ENCODE measurements at regions not wholly inside any gene's neighbourhood (a gene's known extent, or its start where the extent isn't known, plus 50 kb on each side); places are given as distances from the start of the nearest gene placed in this dataset.

DNA sequence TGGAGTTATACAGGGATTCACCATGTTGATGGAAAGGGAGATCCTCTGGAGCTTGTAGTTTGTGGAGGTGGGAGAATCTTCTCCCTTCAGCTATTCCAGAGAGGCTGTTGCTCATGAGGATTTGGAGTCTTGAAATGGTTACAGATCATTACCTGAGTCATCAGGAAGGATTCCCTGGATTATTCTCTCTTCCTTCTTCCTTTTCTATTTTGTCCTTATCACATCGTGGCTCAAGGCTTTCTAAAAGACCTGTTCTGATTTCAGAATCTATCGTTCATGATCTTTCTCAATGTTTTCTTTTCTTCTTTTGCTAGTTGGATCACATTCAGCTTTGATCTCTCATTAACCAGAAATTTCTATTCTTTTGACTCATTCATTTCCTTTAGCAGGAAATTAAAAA, 196.0 kb downstream of the KLF5 start:
- Mint-ChIP-seq H3K9me3 (ENCODE audit: unreplicated experiment) (peaks cover 27% of the 10 kb centered on the region), H3K27me3 (ENCODE audit: insufficient read depth, unreplicated experiment) (no peaks in the 10 kb centered on the region), H3K27ac (ENCODE audit: unreplicated experiment) (no peak overlapping the region), H3K36me3 (ENCODE audit: insufficient read depth, unreplicated experiment) (no peaks in the 10 kb centered on the region), H3K4me3 (ENCODE audit: unreplicated experiment) (no peak overlapping the region), H3K4me1 (ENCODE audit: low read depth, unreplicated experiment) (peaks cover 31% of the 10 kb centered on the region)
- no peaks in the 10 kb centered on the region for H3K27me3 ChIP-seq (replicated peaks; ENCODE audit: control insufficient read depth, insufficient read depth, low read length)
- intact Hi-C loops (cut with micrococcal nuclease; ENCODE audit: unreplicated experiment): no loop called here
- no peak for DNase-seq
- H3K4me1 ChIP-seq: peaks cover 23% of the 10 kb centered on the region
- CTCF ChIA-PET: no interaction called here
- H3K36me3 ChIP-seq (ENCODE audit: control insufficient read depth, insufficient read depth, low read length): no peaks in the 10 kb centered on the region
- H3K4me3 ChIP-seq (ENCODE audit: low read depth, low read length): no peak overlapping the region
- H3K9me3 ChIP-seq: no peaks in the 10 kb centered on the region
- no TSS peak for BruUV-seq (replicated peaks)
- POLR2A ChIA-PET: no interaction called here
- TF ChIP-seq, protein P1, sequence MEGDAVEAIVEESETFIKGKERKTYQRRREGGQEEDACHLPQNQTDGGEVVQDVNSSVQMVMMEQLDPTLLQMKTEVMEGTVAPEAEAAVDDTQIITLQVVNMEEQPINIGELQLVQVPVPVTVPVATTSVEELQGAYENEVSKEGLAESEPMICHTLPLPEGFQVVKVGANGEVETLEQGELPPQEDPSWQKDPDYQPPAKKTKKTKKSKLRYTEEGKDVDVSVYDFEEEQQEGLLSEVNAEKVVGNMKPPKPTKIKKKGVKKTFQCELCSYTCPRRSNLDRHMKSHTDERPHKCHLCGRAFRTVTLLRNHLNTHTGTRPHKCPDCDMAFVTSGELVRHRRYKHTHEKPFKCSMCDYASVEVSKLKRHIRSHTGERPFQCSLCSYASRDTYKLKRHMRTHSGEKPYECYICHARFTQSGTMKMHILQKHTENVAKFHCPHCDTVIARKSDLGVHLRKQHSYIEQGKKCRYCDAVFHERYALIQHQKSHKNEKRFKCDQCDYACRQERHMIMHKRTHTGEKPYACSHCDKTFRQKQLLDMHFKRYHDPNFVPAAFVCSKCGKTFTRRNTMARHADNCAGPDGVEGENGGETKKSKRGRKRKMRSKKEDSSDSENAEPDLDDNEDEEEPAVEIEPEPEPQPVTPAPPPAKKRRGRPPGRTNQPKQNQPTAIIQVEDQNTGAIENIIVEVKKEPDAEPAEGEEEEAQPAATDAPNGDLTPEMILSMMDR (IDR thresholded peaks at IDR 0.05; ENCODE audit: insufficient read depth in 1 of 2, low read depth in 1 of 2, low read length in 1 of 2, severe bottlenecking in 1 of 2, unreplicated experiment in 1 of 2): no peak

DNA sequence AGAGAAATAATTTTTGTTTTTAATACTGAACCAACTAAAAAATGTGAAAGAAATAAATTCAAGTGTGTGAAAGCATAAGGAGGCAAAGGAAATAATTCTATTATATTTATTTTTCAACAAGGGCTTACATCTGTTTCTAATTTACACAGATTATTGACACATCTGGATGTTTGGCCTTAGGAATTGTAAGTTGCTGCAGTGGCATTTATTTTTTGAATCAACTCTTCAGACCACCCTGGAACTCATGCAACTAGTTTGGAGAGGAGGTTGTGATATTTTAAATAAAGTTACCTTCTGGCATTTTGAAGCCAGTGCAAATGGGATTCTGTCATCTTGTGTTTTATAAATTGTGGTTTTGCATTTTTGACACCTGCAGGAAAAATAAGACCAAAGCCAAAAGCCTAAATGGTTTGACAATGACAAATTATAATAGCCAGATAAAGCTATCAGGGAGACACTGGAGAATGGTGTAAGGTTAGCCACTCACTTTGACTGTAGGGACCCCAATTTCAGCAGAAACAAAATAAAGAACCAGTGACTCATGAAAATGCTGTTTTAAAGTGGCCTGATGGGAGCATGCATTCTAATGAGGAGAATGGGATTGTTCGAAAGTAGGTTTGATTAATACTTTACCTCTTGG, 192.9 kb downstream of the KLF5 start:
- H3K9me3 ChIP-seq: no peaks in the 10 kb centered on the region
- H3K27me3 ChIP-seq (replicated peaks; ENCODE audit: control insufficient read depth, insufficient read depth, low read length): no peaks in the 10 kb centered on the region
- no peak overlapping the region for H3K4me3 ChIP-seq (ENCODE audit: low read depth, low read length)
- no peak for DNase-seq
- no peaks in the 10 kb centered on the region for H3K27me3 Mint-ChIP-seq (ENCODE audit: insufficient read depth, unreplicated experiment)
- CTCF ChIA-PET: no interaction called here
- no TSS peak for BruUV-seq (replicated peaks)
- peaks cover 45% of the 10 kb centered on the region for H3K4me1 Mint-ChIP-seq (ENCODE audit: low read depth, unreplicated experiment)
- peaks cover 44% of the 10 kb centered on the region for H3K4me1 ChIP-seq
- TF ChIP-seq, protein P1 (IDR thresholded peaks at IDR 0.05; ENCODE audit: insufficient read depth in 1 of 2, low read depth in 1 of 2, low read length in 1 of 2, severe bottlenecking in 1 of 2, unreplicated experiment in 1 of 2): no peak
- H3K36me3 ChIP-seq (ENCODE audit: control insufficient read depth, insufficient read depth, low read length): no peaks in the 10 kb centered on the region
- no peak overlapping the region for H3K4me3 Mint-ChIP-seq (ENCODE audit: unreplicated experiment)
- H3K9me3 Mint-ChIP-seq (ENCODE audit: unreplicated experiment): peaks cover 16% of the 10 kb centered on the region
- intact Hi-C loops (cut with micrococcal nuclease; ENCODE audit: unreplicated experiment): no loop called here
- POLR2A ChIA-PET: no interaction called here
- no peaks in the 10 kb centered on the region for H3K36me3 Mint-ChIP-seq (ENCODE audit: insufficient read depth, unreplicated experiment)
- H3K27ac Mint-ChIP-seq (ENCODE audit: unreplicated experiment): no peak overlapping the region

DNA sequence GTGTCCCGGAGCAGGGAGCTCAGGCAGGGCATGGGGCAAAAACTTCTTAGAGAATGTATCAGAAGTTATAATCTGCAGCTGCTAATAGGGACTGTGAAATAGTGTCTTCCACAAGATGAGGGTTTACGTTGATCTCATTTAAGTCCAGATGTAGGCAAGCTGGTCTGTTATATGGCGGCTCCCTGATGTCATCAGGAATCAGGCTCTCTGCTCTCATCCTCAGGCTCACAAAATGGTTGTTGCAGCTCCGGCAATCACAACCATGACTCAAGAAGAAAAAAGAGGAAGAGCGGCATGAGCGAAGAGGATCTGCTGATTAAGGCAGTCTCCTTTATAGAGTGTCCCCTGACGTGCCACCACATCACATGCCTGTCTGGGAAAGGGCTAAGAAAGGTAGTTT, 191.3 kb downstream of the KLF5 start:
- ChIA-PET CTCF (interaction anchor here (0.6 kb wide), 1 partner anchor 110 kb away, joined by 6 read pairs; no protein-coding TSS in a partner anchor), POLR2A (interaction anchor here (0.6 kb wide), 1 partner anchor 228 kb away, joined by 3 read pairs; no protein-coding TSS in a partner anchor)
- H3K4me3 Mint-ChIP-seq (ENCODE audit: unreplicated experiment): no peak overlapping the region
- peak overlapping the region; percentile 97 for H3K27ac Mint-ChIP-seq (ENCODE audit: unreplicated experiment)
- TF ChIP-seq, protein P1 (IDR thresholded peaks at IDR 0.05; ENCODE audit: insufficient read depth in 1 of 2, low read depth in 1 of 2, low read length in 1 of 2, severe bottlenecking in 1 of 2, unreplicated experiment in 1 of 2): no peak
- intact Hi-C loops (cut with micrococcal nuclease; ENCODE audit: unreplicated experiment): no loop called here
- no TSS peak for BruUV-seq (replicated peaks)
- H3K9me3 ChIP-seq: no peaks in the 10 kb centered on the region
- no peak overlapping the region for H3K4me3 ChIP-seq (ENCODE audit: low read depth, low read length)
- H3K4me1 Mint-ChIP-seq (ENCODE audit: low read depth, unreplicated experiment): peaks cover 53% of the 10 kb centered on the region
- peaks cover 52% of the 10 kb centered on the region for H3K4me1 ChIP-seq
- H3K36me3 ChIP-seq (ENCODE audit: control insufficient read depth, insufficient read depth, low read length): no peaks in the 10 kb centered on the region
- DNase-seq: no peak
- H3K27me3 Mint-ChIP-seq (ENCODE audit: insufficient read depth, unreplicated experiment): no peaks in the 10 kb centered on the region
- H3K9me3 Mint-ChIP-seq (ENCODE audit: unreplicated experiment): peaks cover 13% of the 10 kb centered on the region
- H3K36me3 Mint-ChIP-seq (ENCODE audit: insufficient read depth, unreplicated experiment): no peaks in the 10 kb centered on the region
- no peaks in the 10 kb centered on the region for H3K27me3 ChIP-seq (replicated peaks; ENCODE audit: control insufficient read depth, insufficient read depth, low read length)

Data from Caco-2 (cell line).